DOHH2 (cell line): ENCODE measurements at regions not wholly inside any gene's neighbourhood (a gene's known extent, or its start where the extent isn't known, plus 50 kb on each side); places are given as distances from the start of the nearest gene placed in this dataset.

Experiments
- H3F3A ChIP-seq: fragments of 200-600 bp; sonication (generic), shearing (Covaris generic); 2 replicates; pipeline ENCODE4 v1.6.0; 2016; ENCODE audit warnings: antibody characterized with exemption, mild to moderate bottlenecking; ENCODE audit not compliant: control insufficient read depth, insufficient read depth
- H3K27ac ChIP-seq: fragments of 200-600 bp; sonication (generic); 2 replicates; pipeline ENCODE4 v1.5.1; 2014; ENCODE audit warnings: low read depth, mild to moderate bottlenecking, low read length, moderate library complexity
- H3K27me3 ChIP-seq: fragments of 200-600 bp; sonication (generic); 2 replicates; pipeline ENCODE4 v1.6.1; 2014; ENCODE audit warnings: mild to moderate bottlenecking, low read length, mixed read lengths; ENCODE audit not compliant: control insufficient read depth
- H3K36me3 ChIP-seq: fragments of 200-600 bp; sonication (generic); 2 replicates; pipeline ENCODE4 v1.6.1; 2014; ENCODE audit warnings: mild to moderate bottlenecking, low read length, moderate library complexity, mixed read lengths; ENCODE audit not compliant: control insufficient read depth
- H3K4me1 ChIP-seq: fragments of 200-600 bp; sonication (generic); 2 replicates; pipeline ENCODE4 v1.6.1; 2014; ENCODE audit warnings: mild to moderate bottlenecking, low read length, mixed read lengths; ENCODE audit not compliant: control insufficient read depth
- H3K4me2 ChIP-seq: fragments of 200-600 bp; sonication (generic); 2 replicates; pipeline ENCODE4 v1.6.0; 2014; ENCODE audit warnings: mild to moderate bottlenecking, low read length, moderate library complexity
- H3K4me3 ChIP-seq: fragments of 200-600 bp; sonication (generic); 2 replicates; pipeline ENCODE4 v1.5.1; 2014; ENCODE audit warnings: mild to moderate bottlenecking, low read length, mixed read lengths
- H3K79me2 ChIP-seq: fragments of 200-600 bp; sonication (generic); 2 replicates; pipeline ENCODE4 v1.6.1; 2014; ENCODE audit warnings: mild to moderate bottlenecking, low read length, mixed read lengths; ENCODE audit not compliant: control insufficient read depth
- H3K9me2 ChIP-seq: fragments of 200-600 bp; sonication (generic); replicated peaks from 2 replicates; pipeline ENCODE4 v1.6.1; 2014; ENCODE audit warnings: mild to moderate bottlenecking, low read length, mixed read lengths; ENCODE audit not compliant: control insufficient read depth
- H3K9me3 ChIP-seq: fragments of 200-600 bp; sonication (generic); 2 replicates; pipeline ENCODE4 v1.6.1; 2014; ENCODE audit warnings: antibody characterized with exemption, low read length, mixed read lengths; ENCODE audit not compliant: control insufficient read depth, insufficient read depth
- H4K20me1 ChIP-seq: fragments of 200-600 bp; sonication (generic); 2 replicates; pipeline ENCODE4 v1.6.0; 2014; ENCODE audit warnings: low read depth, mild to moderate bottlenecking, antibody characterized with exemption, low read length, moderate library complexity; ENCODE audit not compliant: control insufficient read depth, insufficient read depth
- CTCF ChIP-seq: fragments of 200-600 bp; sonication (generic); IDR thresholded peaks from one replicate; pipeline ENCODE4 v1.5.1; 2014; ENCODE audit warnings: antibody characterized with exemption, mild to moderate bottlenecking, low read depth, low read length; ENCODE audit not compliant: poor library complexity, severe bottlenecking
- EZH2phosphoT487 ChIP-seq: fragments of 200-600 bp; sonication (generic); IDR thresholded peaks from 2 replicates; pipeline ENCODE4 v1.6.1; 2017; ENCODE audit warnings: borderline replicate concordance, mild to moderate bottlenecking, antibody characterized with exemption, low read length, moderate library complexity, mixed read lengths

GRCh38 chr5:146995878-146996277 lies 117.3 kb upstream of the PPP2R2B start:
- Histone ChIP-seq H3K36me3 (no peaks in the 10 kb centered on the region), H4K20me1 (no peaks in the 10 kb centered on the region), H3K4me1 (no peaks in the 10 kb centered on the region), H3K4me3 (no peak overlapping the region), H3K9me3 (no peaks in the 10 kb centered on the region), H3K4me2 (no peak overlapping the region), H3K9me2 (no peaks in the 10 kb centered on the region), H3F3A (no peaks in the 10 kb centered on the region), H3K27me3 (no peaks in the 10 kb centered on the region), H3K79me2 (no peaks in the 10 kb centered on the region), H3K27ac (no peak overlapping the region)
- TF ChIP-seq EZH2phosphoT487, result no peak
- TF ChIP-seq CTCF, result no peak

GRCh38 chr5:147015405-147015804 lies 136.8 kb upstream of the PPP2R2B start:
- TF ChIP-seq CTCF (no peak), EZH2phosphoT487 (no peak)
- no peak overlapping the region for H3K4me2 ChIP-seq
- H3K4me3 ChIP-seq, result no peak overlapping the region
- H3K27ac ChIP-seq, result no peak overlapping the region
- no peaks in the 10 kb centered on the region for H4K20me1 ChIP-seq
- no peaks in the 10 kb centered on the region for H3K36me3 ChIP-seq
- H3F3A ChIP-seq, result no peaks in the 10 kb centered on the region
- no peaks in the 10 kb centered on the region for H3K4me1 ChIP-seq
- H3K9me2 ChIP-seq, result no peaks in the 10 kb centered on the region
- no peaks in the 10 kb centered on the region for H3K79me2 ChIP-seq
- H3K9me3 ChIP-seq, result no peaks in the 10 kb centered on the region
- no peaks in the 10 kb centered on the region for H3K27me3 ChIP-seq

- H3K36me3 ChIP-seq, result no peaks in the 10 kb centered on the region
- H3K79me2 ChIP-seq, result no peaks in the 10 kb centered on the region
- H4K20me1 ChIP-seq, result no peaks in the 10 kb centered on the region
- H3K4me2 ChIP-seq, result no peak overlapping the region
- no peaks in the 10 kb centered on the region for H3K4me1 ChIP-seq
- no peaks in the 10 kb centered on the region for H3F3A ChIP-seq
- H3K27me3 ChIP-seq, result no peaks in the 10 kb centered on the region
- H3K9me2 ChIP-seq, result no peaks in the 10 kb centered on the region
- H3K9me3 ChIP-seq, result no peaks in the 10 kb centered on the region
- no peak overlapping the region for H3K27ac ChIP-seq
- no peak overlapping the region for H3K4me3 ChIP-seq
- TF ChIP-seq EZH2phosphoT487, result no peak
- no peak for TF ChIP-seq CTCF
Measured at GRCh38 chr5:147017191-147017590, 138.6 kb upstream of the PPP2R2B start.

GRCh38 chr5:147017621-147018020 lies 139.1 kb upstream of the PPP2R2B start:
- H3K79me2 ChIP-seq, result no peaks in the 10 kb centered on the region
- no peaks in the 10 kb centered on the region for H4K20me1 ChIP-seq
- H3K27ac ChIP-seq, result no peak overlapping the region
- H3K9me3 ChIP-seq, result no peaks in the 10 kb centered on the region
- H3K36me3 ChIP-seq, result no peaks in the 10 kb centered on the region
- no peak overlapping the region for H3K4me2 ChIP-seq
- no peaks in the 10 kb centered on the region for H3K4me1 ChIP-seq
- TF ChIP-seq EZH2phosphoT487, result no peak
- no peak for TF ChIP-seq CTCF
- no peak overlapping the region for H3K4me3 ChIP-seq
- no peaks in the 10 kb centered on the region for H3F3A ChIP-seq
- no peaks in the 10 kb centered on the region for H3K27me3 ChIP-seq
- no peaks in the 10 kb centered on the region for H3K9me2 ChIP-seq
